Prostate gland (tissue), 2 donors: ENCODE measurements at regions not wholly inside any gene's neighbourhood (a gene's known extent, or its start where the extent isn't known, plus 50 kb on each side); places are given as distances from the start of the nearest gene placed in this dataset.

Experiments used
- POLR2A ChIP-seq: fragments of 450-650 bp; IDR thresholded peaks from one replicate; pipeline ENCODE4 v1.6.1; 2016; ENCODE audit warnings: antibody characterized with exemption, mild to moderate bottlenecking
- POLR2AphosphoS5 ChIP-seq: sonication (generic); formaldehyde crosslinking; IDR thresholded peaks from one replicate; pipeline ENCODE4 v1.6.1; 2017; ENCODE audit warnings: antibody characterized with exemption
- TF ChIP-seq, protein P1 (sequence below), 4 experiments: fragments of 200-600 bp in 2 of 4; fragments of 450-650 bp in 2 of 4; sonication (generic) in 2 of 4; IDR thresholded peaks; 1 replicate in 3 of 4; 2 replicates in 1 of 4; pipeline ENCODE4 v1.5.1; 2016 to 2019; ENCODE audit warnings: antibody characterized with exemption in 4 of 4, mild to moderate bottlenecking in 2 of 4, moderate library complexity in 2 of 4

- TF ChIP-seq, protein P1, sequence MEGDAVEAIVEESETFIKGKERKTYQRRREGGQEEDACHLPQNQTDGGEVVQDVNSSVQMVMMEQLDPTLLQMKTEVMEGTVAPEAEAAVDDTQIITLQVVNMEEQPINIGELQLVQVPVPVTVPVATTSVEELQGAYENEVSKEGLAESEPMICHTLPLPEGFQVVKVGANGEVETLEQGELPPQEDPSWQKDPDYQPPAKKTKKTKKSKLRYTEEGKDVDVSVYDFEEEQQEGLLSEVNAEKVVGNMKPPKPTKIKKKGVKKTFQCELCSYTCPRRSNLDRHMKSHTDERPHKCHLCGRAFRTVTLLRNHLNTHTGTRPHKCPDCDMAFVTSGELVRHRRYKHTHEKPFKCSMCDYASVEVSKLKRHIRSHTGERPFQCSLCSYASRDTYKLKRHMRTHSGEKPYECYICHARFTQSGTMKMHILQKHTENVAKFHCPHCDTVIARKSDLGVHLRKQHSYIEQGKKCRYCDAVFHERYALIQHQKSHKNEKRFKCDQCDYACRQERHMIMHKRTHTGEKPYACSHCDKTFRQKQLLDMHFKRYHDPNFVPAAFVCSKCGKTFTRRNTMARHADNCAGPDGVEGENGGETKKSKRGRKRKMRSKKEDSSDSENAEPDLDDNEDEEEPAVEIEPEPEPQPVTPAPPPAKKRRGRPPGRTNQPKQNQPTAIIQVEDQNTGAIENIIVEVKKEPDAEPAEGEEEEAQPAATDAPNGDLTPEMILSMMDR (IDR thresholded peaks at IDR 0.05): no peak
- TF ChIP-seq POLR2A (no peak), POLR2AphosphoS5 (no peak)
These were observed 77.0 kb upstream of the FAM20C start for GRCh38 chr7:115274-115911.
